HL-60/S4 treated with phorbol 12-myristate 13-acetate at 8.2 ng/mL for 4 days and 3 days (cell line): ENCODE measurements at regions not wholly inside any gene's neighbourhood (a gene's known extent, or its start where the extent isn't known, plus 50 kb on each side); places are given as distances from the start of the nearest gene placed in this dataset.

Experiments
- in situ Hi-C: fragments of 300-500 bp; cut with MboI; formaldehyde crosslinking; loops from 2 replicates; pipeline ENCODE4 v1.15.0; 2022; ENCODE audit warnings: low sequenced_read_pairs

- in situ Hi-C loops, result no loop called here
Measured at GRCh38 chr1:114342376-114342775, 168.6 kb downstream of the TRIM33 start.

DNA sequence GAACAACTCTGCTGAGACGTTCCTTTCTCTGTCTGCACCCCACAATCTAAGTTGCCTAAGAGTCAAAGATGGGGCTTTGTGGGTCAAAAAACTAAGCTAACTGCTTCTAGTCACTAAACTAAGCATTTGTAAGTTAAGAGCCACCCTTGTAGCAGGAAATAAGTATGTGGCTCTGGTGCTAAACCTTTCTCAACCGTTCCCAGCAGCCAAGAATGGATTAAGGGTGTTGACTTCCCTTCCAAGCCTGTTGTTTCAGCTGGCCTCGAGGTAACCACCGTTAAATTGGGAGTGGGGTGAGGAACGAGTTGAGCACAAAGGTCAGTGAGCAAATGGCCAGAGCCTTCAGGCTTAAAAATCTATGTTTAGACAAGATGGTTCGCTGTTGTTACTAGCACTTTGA lies 169.1 kb downstream of the TRIM33 start:
- in situ Hi-C loops, result no loop called here

- in situ Hi-C loops, result no loop called here
Measured at GRCh38 chr1:114341299-114341698, 169.7 kb downstream of the TRIM33 start.

DNA sequence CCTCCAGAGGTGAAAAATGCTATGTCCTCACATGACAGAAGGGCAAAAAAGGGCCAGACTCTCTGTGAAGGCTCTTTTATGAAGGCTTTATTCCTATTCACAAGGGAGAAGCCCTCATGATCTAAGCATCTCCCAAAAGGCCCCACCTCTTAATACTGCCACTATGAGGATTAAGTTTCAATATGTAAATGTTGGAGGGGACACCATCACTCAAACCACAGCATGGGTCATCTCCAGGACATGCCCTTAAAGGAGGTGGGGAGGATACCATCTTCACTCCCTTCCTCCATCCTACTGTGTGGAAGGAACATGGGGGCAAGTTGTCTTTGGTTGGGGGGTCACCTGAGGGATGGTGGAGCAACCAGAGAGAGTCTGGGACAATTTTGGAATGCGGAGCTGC lies 170.1 kb downstream of the TRIM33 start:
- in situ Hi-C loops, result no loop called here

DNA sequence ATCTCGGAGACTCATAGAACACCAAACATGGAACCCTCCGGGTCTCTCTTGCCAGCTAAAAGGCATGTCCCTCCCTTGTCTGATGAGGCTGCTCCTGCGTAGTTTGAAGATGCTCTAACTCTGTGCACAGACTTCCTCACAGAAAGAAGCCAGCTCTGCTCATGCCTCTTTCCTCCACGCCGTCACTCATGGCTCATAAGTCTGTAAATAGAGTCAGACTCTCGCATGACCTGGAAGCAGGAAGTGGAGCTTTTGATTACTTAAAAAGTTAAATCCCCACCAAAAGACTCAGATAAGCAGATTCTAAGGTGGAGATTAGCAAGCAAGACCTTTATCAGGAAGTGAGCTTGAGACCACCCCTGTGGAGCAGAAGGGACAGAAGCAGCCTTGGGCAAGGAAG lies 171.6 kb downstream of the TRIM33 start:
- in situ Hi-C loops, result no loop called here

DNA sequence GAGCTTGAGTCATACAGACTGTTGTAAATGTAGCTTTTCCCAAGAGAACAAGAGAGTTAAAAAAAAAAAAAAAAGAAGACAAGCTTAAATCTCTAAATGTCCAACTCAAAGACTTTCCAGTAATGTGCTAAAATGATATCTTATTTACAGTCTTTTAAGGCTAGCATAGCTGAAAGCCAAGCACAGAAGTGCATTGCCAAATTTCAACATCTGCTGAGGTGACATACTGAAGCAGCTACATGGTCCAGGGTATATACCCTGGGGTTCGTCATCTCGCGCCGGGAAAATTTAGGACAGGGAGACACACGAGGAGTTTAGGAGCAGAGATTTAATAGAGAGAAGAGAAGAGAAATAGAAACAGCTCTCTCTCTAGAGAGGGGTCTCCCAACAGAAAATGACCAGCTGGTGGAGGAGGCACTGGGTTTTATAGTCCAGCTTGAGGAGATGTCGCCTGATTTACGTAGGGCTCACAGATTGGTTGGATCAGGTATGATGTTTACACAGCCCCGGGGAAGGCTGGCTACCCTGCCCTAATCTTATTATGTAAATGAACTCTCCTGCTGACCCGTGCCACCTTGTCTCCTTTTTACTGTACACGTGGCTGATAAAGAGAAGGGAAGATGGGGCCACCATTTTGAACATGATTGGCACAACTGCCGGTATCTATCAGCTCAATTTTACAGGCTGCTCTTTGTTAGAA lies 172.7 kb downstream of the TRIM33 start:
- in situ Hi-C loops, result no loop called here

GRCh38 chr1:114337417-114337816 lies 173.6 kb downstream of the TRIM33 start:
- in situ Hi-C loops, result no loop called here

- in situ Hi-C loops, result no loop called here
Measured at GRCh38 chr1:114336360-114336759, 174.6 kb downstream of the TRIM33 start.

DNA sequence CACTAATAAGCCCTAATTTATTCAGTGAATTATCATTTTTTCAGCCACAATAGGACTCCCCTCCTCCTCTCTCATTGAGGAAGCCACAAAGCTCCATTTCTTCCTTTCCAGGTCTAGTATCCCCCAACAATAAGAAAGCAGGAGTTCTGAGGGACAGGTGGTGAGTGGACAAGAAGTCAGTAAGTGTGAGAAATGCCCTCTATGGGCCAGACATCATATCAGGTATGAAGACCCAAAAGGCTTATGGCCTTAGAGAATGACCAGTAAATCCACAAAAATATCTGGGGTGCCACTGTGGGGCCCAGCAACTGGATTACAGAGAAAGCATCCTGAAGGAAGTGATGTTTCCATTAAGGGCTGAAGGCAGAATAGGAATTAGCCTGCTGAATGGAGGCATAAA lies 175.7 kb downstream of the TRIM33 start:
- in situ Hi-C loops, result no loop called here

DNA sequence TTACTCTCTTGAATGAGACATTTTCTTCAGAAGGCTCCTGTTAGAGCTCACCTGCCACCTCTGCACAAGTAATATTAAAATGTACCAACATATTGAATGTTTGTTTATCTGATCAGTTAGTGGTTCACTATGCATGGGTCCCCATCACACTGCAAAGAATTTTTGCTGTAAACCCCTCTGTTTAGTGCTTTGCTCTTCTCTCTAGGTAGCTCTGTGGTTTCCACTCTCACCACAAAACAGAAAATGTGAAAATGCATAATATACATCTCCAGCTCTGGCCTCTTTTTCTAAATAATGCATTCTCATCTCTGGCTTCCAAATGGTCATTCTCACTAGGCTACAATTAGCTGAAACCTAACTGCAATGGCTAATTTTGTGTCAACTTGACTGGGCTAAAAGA lies 176.7 kb downstream of the TRIM33 start:
- in situ Hi-C loops, result no loop called here

DNA sequence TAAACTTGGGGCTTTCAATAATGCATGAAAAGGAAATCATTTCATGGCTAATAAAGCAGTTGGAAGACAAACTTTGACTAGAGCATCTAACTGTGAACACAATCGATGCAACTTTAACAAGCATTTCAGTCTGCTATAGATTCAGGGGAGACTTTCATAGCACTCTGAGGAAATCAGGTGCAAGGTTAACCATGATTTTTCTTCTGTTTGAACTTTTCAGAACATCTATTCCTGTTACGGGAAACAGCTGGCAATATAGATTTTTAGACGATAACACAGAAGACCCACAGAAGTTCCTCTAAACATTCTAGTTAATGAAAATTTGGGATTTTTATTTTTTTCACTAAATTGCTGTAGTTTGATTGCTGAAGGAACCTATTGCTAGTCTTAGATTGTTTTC lies 177.3 kb downstream of the TRIM33 start:
- in situ Hi-C loops, result no loop called here

- in situ Hi-C loops, result no loop called here
Measured at GRCh38 chr1:114331936-114332335, 178.3 kb upstream of the SYT6 start.

- in situ Hi-C loops, result no loop called here
Measured at GRCh38 chr1:114330451-114330983, 176.8 kb upstream of the SYT6 start.

GRCh38 chr1:114328361-114328904 lies 174.8 kb upstream of the SYT6 start:
- in situ Hi-C loops, result no loop called here

DNA sequence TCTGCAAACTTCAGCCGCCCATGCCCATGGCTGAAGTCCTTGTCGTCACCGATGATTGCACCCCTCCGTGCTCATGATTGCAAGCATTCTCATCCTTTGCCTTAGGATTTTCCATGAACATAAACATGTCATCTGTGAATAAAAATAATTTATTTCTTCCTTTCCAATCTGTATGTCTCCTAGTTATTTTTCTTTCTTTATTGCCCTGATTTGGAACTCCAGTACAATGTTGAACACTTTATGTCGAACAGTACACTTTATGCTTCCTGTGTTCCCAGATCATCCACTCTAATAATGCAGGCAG lies 170.9 kb upstream of the SYT6 start:
- in situ Hi-C loops, result no loop called here

DNA sequence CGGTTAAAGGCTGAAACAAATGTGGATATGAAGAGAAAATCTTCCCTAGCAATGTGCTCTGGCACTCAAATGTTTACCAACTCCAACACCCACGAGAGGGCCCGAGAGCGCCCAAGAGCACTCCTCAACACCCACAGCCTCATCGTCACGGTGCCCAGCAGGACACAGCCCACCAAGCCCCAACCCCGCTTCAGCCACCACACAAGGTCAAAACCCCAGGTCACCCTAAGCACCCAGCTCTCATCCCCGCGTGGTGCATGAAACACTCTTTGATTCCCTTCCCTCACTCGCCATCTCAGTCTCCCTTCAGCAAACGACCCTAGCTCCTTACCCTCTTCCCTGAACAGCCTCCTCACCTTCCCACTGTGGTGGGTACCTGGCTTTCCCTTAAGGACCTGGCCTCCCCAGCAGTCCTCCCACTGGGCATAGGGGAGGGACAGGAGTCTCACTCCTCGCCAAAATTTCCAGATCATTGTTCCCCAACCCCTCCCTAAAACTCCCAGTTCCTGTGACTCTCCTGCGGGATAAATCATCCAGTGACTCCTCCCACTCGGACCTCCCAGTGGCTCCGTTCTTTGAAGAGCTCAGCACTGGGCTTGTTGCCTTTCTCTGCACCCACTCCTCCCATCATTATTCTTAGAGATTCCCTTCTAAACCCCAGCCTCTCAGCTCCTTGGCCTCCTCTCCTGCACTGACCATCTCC lies 170.4 kb upstream of the SYT6 start:
- in situ Hi-C loops, result no loop called here

GRCh38 chr1:114322734-114323133 lies 169.1 kb upstream of the SYT6 start:
- in situ Hi-C loops, result no loop called here

- in situ Hi-C loops, result no loop called here
Measured at GRCh38 chr1:114322207-114322606, 168.5 kb upstream of the SYT6 start.

- in situ Hi-C loops, result no loop called here
Measured at GRCh38 chr1:114320586-114320985, 166.9 kb upstream of the SYT6 start.

- in situ Hi-C loops, result no loop called here
Measured at GRCh38 chr1:114319418-114319817, 165.7 kb upstream of the SYT6 start.

DNA sequence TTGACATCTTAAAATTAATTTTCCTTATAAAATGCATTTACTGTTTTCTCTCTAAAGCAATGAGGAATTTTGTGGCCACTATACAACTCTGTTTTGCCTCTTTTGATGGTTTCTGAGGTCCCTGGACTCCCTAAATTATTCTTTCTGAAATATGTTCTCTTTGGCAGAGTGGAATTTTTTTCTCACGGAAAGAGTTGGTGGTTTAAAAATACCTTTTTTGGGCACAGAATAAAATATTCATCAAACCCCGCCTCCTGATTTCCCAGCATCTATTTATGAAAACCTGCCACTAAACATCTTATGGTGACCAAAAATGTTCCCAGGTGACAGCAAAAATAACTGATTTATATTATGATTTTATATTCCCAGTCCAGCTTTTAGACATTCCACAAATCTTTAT lies 165.3 kb upstream of the SYT6 start:
- in situ Hi-C loops, result no loop called here

GRCh38 chr1:114316204-114316603 lies 162.5 kb upstream of the SYT6 start:
- in situ Hi-C loops, result no loop called here
